HCT116 (cell line): ENCODE measurements at regions not wholly inside any gene's neighbourhood (a gene's known extent, or its start where the extent isn't known, plus 50 kb on each side); places are given as distances from the start of the nearest gene placed in this dataset.

Experiments used
- ATAC-seq: fragments of 200-7000 bp; cut with Tn5 transposase; 2 replicates; pipeline ENCODE4 v1.9.1; 2020; ENCODE audit warnings: mild to moderate bottlenecking, moderate library complexity
- BruUV-seq: library from RNA; stranded (reverse); fragments of 400-500 nt; replicated peaks from 2 replicates; lab custom pipeline; 2021; lab: Mats Ljungman, UMichigan
- CTCF ChIA-PET: fragments of 300-600 bp; sonication (Branson Sonifier 250); formaldehyde crosslinking; loops from one replicate; lab custom pipeline; 2021; ENCODE audit warnings: antibody characterized with exemption; lab: Charles Lee
- POLR2A ChIA-PET: fragments of 300-600, 350-600 bp; sonication (Branson Sonifier 250); formaldehyde crosslinking; loops from one replicate; lab custom pipeline; 2021; ENCODE audit warnings: antibody characterized with exemption; lab: Charles Lee
- RAD21 ChIA-PET, 2 experiments: fragments of 300-600 bp; sonication (Branson Sonifier 250); formaldehyde crosslinking; loops; one replicate each; lab custom pipeline; 2023; ENCODE audit warnings: low total read pairs in 2 of 2; ENCODE audit not compliant: uncharacterized antibody in 2 of 2, unreplicated experiment in 2 of 2, low non-redundant PET in 1 of 2; lab: Charles Lee
- DNase-seq: peaks from one replicate; pipeline ENCODE4 v3.0.0-alpha.2; 2010; ENCODE audit warnings: low read depth, low spot score
- H2AFZ ChIP-seq: fragments of 200-600 bp; shearing (Covaris generic), sonication (generic); 2 replicates; pipeline ENCODE4 v1.6.1; 2017; ENCODE audit warnings: low read depth, mixed run types, mixed read lengths, antibody characterized with exemption, low read length; ENCODE audit not compliant: poor library complexity, severe bottlenecking
- H3K27ac ChIP-seq: 2 replicates; pipeline ENCODE4 v1.5.1; 2012; ENCODE audit warnings: low read depth, low read length
- H3K27me3 ChIP-seq: fragments of 200-600 bp; sonication (generic); 2 replicates; pipeline ENCODE4 v1.6.1; 2016; ENCODE audit warnings: mixed run types, low read length, mixed read lengths; ENCODE audit not compliant: insufficient read depth
- H3K36me3 ChIP-seq, 2 experiments: fragments of 200-500 bp in 1 of 2; fragments of 200-600 bp in 1 of 2; sonication (Bioruptor generic) in 1 of 2; sonication (generic) in 1 of 2; 2 replicates each; pipeline versions ENCODE4 v1.5.1 to v1.6.1; 2014 to 2016; ENCODE audit warnings: low read length in 2 of 2, inconsistent platforms in 1 of 2, mixed read lengths in 1 of 2, mixed run types in 1 of 2; ENCODE audit not compliant: insufficient read depth in 2 of 2, control insufficient read depth in 1 of 2
- H3K4me1 ChIP-seq, 2 experiments: fragments of 200-600 bp in 1 of 2; sonication (generic) in 1 of 2; 2 replicates each; pipeline versions ENCODE4 v1.5.1 to v1.6.1; 2012 to 2017; ENCODE audit warnings: low read length in 2 of 2, inconsistent platforms in 1 of 2, mild to moderate bottlenecking in 1 of 2, mixed read lengths in 1 of 2, mixed run types in 1 of 2, moderate library complexity in 1 of 2; ENCODE audit not compliant: insufficient read depth in 2 of 2, control insufficient read depth in 1 of 2
- H3K4me2 ChIP-seq: fragments of 200-600 bp; sonication (generic); 2 replicates; pipeline ENCODE4 v1.6.1; 2017; ENCODE audit warnings: mixed run types, low read length, mixed read lengths
- H3K4me3 ChIP-seq, 2 experiments: fragments of 200-600 bp in 1 of 2; sonication (generic) in 1 of 2; replicated peaks in 1 of 2; 2 replicates each; pipeline ENCODE4 v1.5.1; 2011 to 2016; ENCODE audit warnings: low read length in 2 of 2, control low read depth in 1 of 2, low read depth in 1 of 2, mild to moderate bottlenecking in 1 of 2, mixed read lengths in 1 of 2, mixed run types in 1 of 2
- H3K79me2 ChIP-seq: fragments of 200-600 bp; sonication (generic); 2 replicates; pipeline ENCODE4 v1.6.1; 2017; ENCODE audit warnings: mild to moderate bottlenecking, mixed run types, low read length, moderate library complexity, mixed read lengths; ENCODE audit not compliant: insufficient read depth
- H3K9ac ChIP-seq: fragments of 200-600 bp; sonication (generic); 2 replicates; pipeline ENCODE4 v1.6.1; 2016; ENCODE audit warnings: low read length, mixed read lengths
- H3K9me2 ChIP-seq: fragments of 200-600 bp; sonication (generic), shearing (Covaris generic); 2 replicates; pipeline ENCODE4 v1.6.1; 2017; ENCODE audit warnings: mixed run types, mild to moderate bottlenecking, moderate library complexity; ENCODE audit not compliant: insufficient read depth
- H3K9me3 ChIP-seq, 2 experiments: fragments of 200-500 bp in 1 of 2; fragments of 200-600 bp in 1 of 2; sonication (Bioruptor generic) in 1 of 2; sonication (generic) in 1 of 2; 2 replicates each; pipeline ENCODE4 v1.6.1; 2014 to 2017; ENCODE audit warnings: low read length in 2 of 2, mixed read lengths in 2 of 2, inconsistent platforms in 1 of 2, low read depth in 1 of 2, mild to moderate bottlenecking in 1 of 2, mixed run types in 1 of 2, moderate library complexity in 1 of 2; ENCODE audit not compliant: control insufficient read depth in 1 of 2, insufficient read depth in 1 of 2
- H4K20me1 ChIP-seq: fragments of 200-600 bp; sonication (generic), shearing (Covaris generic); 2 replicates; pipeline ENCODE4 v1.6.1; 2017; ENCODE audit warnings: mixed run types, mild to moderate bottlenecking, moderate library complexity; ENCODE audit not compliant: insufficient read depth
- CBX3 ChIP-seq: IDR thresholded peaks from 2 replicates; pipeline ENCODE4 v1.6.1; 2012; ENCODE audit warnings: low read depth
- CEBPB ChIP-seq: IDR thresholded peaks from 2 replicates; pipeline ENCODE4 v1.6.1; 2012; ENCODE audit warnings: low read depth
- EGR1 ChIP-seq: IDR thresholded peaks from 2 replicates; pipeline ENCODE4 v1.6.1; 2012; ENCODE audit warnings: low read depth
- EZH2phosphoT487 ChIP-seq: fragments of 200-600 bp; IDR thresholded peaks from 2 replicates; pipeline ENCODE4 v1.6.1; 2018; ENCODE audit warnings: antibody characterized with exemption, borderline replicate concordance
- FOSL1 ChIP-seq: IDR thresholded peaks from 2 replicates; pipeline ENCODE4 v1.6.1; 2012; ENCODE audit warnings: low read depth
- JUND ChIP-seq: IDR thresholded peaks from 2 replicates; pipeline ENCODE4 v1.6.1; 2012
- RAD21 ChIP-seq: IDR thresholded peaks from 2 replicates; pipeline ENCODE4 v1.6.1; 2012; ENCODE audit warnings: low read depth, mild to moderate bottlenecking
- SIN3A ChIP-seq: IDR thresholded peaks from 2 replicates; pipeline ENCODE4 v1.6.1; 2012; ENCODE audit warnings: low read depth
- SRF ChIP-seq: IDR thresholded peaks from 2 replicates; pipeline ENCODE4 v1.6.1; 2012; ENCODE audit warnings: low read depth
- YY1 ChIP-seq: IDR thresholded peaks from 2 replicates; pipeline ENCODE4 v1.6.1; 2011; ENCODE audit warnings: low read length, low read depth, moderate library complexity, mild to moderate bottlenecking; ENCODE audit not compliant: insufficient replicate concordance; ENCODE audit errors: extremely low read depth
- ZFX ChIP-seq: fragments of 450-650 bp; IDR thresholded peaks from 2 replicates; pipeline ENCODE4 v1.6.1; 2017
- intact Hi-C: fragments of 100-400 bp; cut with micrococcal nuclease; formaldehyde crosslinking; loops from 2 replicates; pipeline ENCODE4 v1.10.0; 2022
- TF ChIP-seq, protein P1 (sequence below): IDR thresholded peaks from 2 replicates; pipeline ENCODE4 v1.6.1; 2012
- TF ChIP-seq, protein P2 (sequence below), 3 experiments: fragments of 200-600 bp in 1 of 3; sonication (generic) in 1 of 3; IDR thresholded peaks in 2 of 3; conservative IDR thresholded peaks in 1 of 3; 2 replicates each; pipeline ENCODE4 v1.5.1; 2012 to 2017; ENCODE audit warnings: low read depth in 2 of 3, low read length in 2 of 3, antibody characterized with exemption in 1 of 3, borderline replicate concordance in 1 of 3, control low read depth in 1 of 3, mild to moderate bottlenecking in 1 of 3, mixed read lengths in 1 of 3, mixed run types in 1 of 3, moderate library complexity in 1 of 3; ENCODE audit not compliant: insufficient read depth in 1 of 3
- TF ChIP-seq, protein P3 (sequence below): IDR thresholded peaks from 2 replicates; pipeline ENCODE4 v1.6.1; 2011; ENCODE audit warnings: mild to moderate bottlenecking, low read length, moderate library complexity; ENCODE audit not compliant: insufficient replicate concordance; ENCODE audit errors: extremely low read depth
- TF ChIP-seq, protein P4 (sequence below): IDR thresholded peaks from 2 replicates; pipeline ENCODE4 v1.6.1; 2012

DNA sequence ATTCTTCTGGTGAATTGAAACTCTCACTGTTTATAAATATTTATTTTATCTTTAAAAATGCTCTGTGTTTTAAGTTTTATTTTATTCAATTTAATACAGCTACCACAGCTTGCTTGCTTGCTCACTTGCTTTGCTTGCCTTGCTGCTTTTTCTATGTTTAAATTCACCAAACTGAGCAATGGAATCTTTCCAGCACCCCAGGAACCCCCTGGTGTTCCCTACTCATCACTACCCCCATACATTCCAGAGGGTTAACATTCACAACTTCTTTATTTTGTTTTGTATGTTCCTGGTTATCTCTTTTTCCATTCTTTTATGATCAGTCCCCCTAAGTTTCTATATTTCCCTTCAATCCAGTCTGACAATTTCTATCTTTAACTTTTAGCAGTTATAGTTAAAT is 166.5 kb upstream of the COL1A2 start:
- H2AFZ ChIP-seq: peak overlapping the region; percentile 4
- no peak for DNase-seq
- ATAC-seq: no peak
- no peaks in the 10 kb centered on the region for H3K9me2 ChIP-seq
- intact Hi-C loops: no loop called here
- no peaks in the 10 kb centered on the region for H4K20me1 ChIP-seq
- no peak for TF ChIP-seq EGR1
- TF ChIP-seq JUND: no peak
- TF ChIP-seq CEBPB: no peak
- no peak for TF ChIP-seq CBX3
- TF ChIP-seq, protein P1, sequence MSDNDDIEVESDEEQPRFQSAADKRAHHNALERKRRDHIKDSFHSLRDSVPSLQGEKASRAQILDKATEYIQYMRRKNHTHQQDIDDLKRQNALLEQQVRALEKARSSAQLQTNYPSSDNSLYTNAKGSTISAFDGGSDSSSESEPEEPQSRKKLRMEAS: no peak
- TF ChIP-seq, protein P2, sequence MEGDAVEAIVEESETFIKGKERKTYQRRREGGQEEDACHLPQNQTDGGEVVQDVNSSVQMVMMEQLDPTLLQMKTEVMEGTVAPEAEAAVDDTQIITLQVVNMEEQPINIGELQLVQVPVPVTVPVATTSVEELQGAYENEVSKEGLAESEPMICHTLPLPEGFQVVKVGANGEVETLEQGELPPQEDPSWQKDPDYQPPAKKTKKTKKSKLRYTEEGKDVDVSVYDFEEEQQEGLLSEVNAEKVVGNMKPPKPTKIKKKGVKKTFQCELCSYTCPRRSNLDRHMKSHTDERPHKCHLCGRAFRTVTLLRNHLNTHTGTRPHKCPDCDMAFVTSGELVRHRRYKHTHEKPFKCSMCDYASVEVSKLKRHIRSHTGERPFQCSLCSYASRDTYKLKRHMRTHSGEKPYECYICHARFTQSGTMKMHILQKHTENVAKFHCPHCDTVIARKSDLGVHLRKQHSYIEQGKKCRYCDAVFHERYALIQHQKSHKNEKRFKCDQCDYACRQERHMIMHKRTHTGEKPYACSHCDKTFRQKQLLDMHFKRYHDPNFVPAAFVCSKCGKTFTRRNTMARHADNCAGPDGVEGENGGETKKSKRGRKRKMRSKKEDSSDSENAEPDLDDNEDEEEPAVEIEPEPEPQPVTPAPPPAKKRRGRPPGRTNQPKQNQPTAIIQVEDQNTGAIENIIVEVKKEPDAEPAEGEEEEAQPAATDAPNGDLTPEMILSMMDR (IDR thresholded peaks at IDR 0.05 in 2 of 3, conservative IDR thresholded peaks at IDR 0.05 in 1 of 3; ENCODE audit: borderline replicate concordance in 1 of 3, insufficient read depth in 1 of 3, low read depth in 2 of 3, low read length in 2 of 3): no peak
- TF ChIP-seq YY1: no peak
- no peak for TF ChIP-seq SRF
- TF ChIP-seq FOSL1: no peak
- no peak for TF ChIP-seq EZH2phosphoT487
- TF ChIP-seq, protein P3, sequence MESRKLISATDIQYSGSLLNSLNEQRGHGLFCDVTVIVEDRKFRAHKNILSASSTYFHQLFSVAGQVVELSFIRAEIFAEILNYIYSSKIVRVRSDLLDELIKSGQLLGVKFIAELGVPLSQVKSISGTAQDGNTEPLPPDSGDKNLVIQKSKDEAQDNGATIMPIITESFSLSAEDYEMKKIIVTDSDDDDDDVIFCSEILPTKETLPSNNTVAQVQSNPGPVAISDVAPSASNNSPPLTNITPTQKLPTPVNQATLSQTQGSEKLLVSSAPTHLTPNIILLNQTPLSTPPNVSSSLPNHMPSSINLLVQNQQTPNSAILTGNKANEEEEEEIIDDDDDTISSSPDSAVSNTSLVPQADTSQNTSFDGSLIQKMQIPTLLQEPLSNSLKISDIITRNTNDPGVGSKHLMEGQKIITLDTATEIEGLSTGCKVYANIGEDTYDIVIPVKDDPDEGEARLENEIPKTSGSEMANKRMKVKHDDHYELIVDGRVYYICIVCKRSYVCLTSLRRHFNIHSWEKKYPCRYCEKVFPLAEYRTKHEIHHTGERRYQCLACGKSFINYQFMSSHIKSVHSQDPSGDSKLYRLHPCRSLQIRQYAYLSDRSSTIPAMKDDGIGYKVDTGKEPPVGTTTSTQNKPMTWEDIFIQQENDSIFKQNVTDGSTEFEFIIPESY: no peak
- TF ChIP-seq ZFX: no peak
- TF ChIP-seq RAD21: no peak
- no peak for TF ChIP-seq SIN3A
- TF ChIP-seq, protein P4, sequence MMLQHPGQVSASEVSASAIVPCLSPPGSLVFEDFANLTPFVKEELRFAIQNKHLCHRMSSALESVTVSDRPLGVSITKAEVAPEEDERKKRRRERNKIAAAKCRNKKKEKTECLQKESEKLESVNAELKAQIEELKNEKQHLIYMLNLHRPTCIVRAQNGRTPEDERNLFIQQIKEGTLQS: no peak
- no peak overlapping the region for H3K4me2 ChIP-seq
- POLR2A ChIA-PET: no interaction called here
- H3K4me1 ChIP-seq: peaks cover 0 to 9% of the 10 kb centered on the region in 2 experiments; a peak in 1 of 4 replicates
- H3K27ac ChIP-seq: no peak overlapping the region
- CTCF ChIA-PET: no interaction called here
- no TSS peak for BruUV-seq
- no peaks in the 10 kb centered on the region for H3K9me3 ChIP-seq
- no peak overlapping the region for H3K9ac ChIP-seq
- H3K79me2 ChIP-seq: no peaks in the 10 kb centered on the region
- RAD21 ChIA-PET: no interaction called here
- no peaks in the 10 kb centered on the region for H3K27me3 ChIP-seq
- no peak overlapping the region for H3K4me3 ChIP-seq
- H3K36me3 ChIP-seq: no peaks in the 10 kb centered on the region
